SU-DHL-6 (cell line): ENCODE measurements at regions not wholly inside any gene's neighbourhood (a gene's known extent, or its start where the extent isn't known, plus 50 kb on each side); places are given as distances from the start of the nearest gene placed in this dataset.

Experiments
- CTCF ChIP-seq: fragments of 200-600 bp; sonication (generic); IDR thresholded peaks from one replicate; pipeline ENCODE4 v1.5.1; 2017; ENCODE audit warnings: antibody characterized with exemption, mild to moderate bottlenecking, low read length, moderate library complexity; ENCODE audit not compliant: insufficient read depth, poor library complexity, severe bottlenecking
- EZH2phosphoT487 ChIP-seq: fragments of 200-600 bp; sonication (generic), shearing (Covaris generic); conservative IDR thresholded peaks from 2 replicates; pipeline ENCODE4 v1.6.1; 2018; ENCODE audit warnings: mild to moderate bottlenecking, antibody characterized with exemption, low read length, moderate library complexity, mixed read lengths

GRCh38 chr2:184339966-184340365 lies 258.4 kb upstream of the ZNF804A start:
- TF ChIP-seq EZH2phosphoT487 (no peak), CTCF (no peak)
